ENCODE measurements at regions not wholly inside any gene's neighbourhood (a gene's known extent, or its start where the extent isn't known, plus 50 kb on each side); places are given as distances from the start of the nearest gene placed in this dataset.

DNA sequence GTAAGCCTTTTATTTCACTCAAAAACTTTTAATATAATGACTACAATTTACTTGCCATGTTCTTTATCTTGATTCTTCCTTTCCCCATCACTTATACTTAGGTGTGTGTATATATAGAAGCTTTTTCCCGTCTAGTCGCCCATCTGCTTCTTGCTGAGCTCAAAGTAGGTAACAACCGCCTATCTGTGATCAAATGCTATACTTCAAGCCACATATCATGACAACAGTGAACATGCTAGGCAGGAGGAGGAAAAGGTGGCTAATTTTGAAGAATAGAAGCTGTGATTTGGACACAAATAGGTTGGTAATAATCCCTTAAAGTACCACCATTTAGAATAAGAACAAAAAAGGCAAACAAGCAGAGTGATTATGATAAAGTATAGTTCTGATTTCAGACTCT is 367.3 kb upstream of the CHRM2 start:
- no peak overlapping the region for H3K9ac ChIP-seq (ENCODE audit: low read length)
- DNase-seq (no peak), ATAC-seq (no peak)
- no peak overlapping the region for H3K27ac ChIP-seq (ENCODE audit: low read length)
- no peaks in the 10 kb centered on the region for H3F3A ChIP-seq (ENCODE audit: low read length, unreplicated experiment)
- no peaks in the 10 kb centered on the region for H3K9me2 ChIP-seq (replicated peaks; ENCODE audit: low read length)
- H3K36me3 ChIP-seq (ENCODE audit: low read depth, low read length) = no peaks in the 10 kb centered on the region
- intact Hi-C loops (cut with micrococcal nuclease) = no loop called here
- H3K9me3 ChIP-seq (ENCODE audit: low read length) = no peaks in the 10 kb centered on the region
- TF ChIP-seq EZH2phosphoT487 (IDR thresholded peaks at IDR 0.05; ENCODE audit: borderline replicate concordance, low read length) = no peak
- no peak for TF ChIP-seq EZH2 (IDR thresholded peaks at IDR 0.05; ENCODE audit: low read length, unreplicated experiment)
- no peak overlapping the region for H2AFZ ChIP-seq (ENCODE audit: low read length)
- peaks cover 5% of the 10 kb centered on the region; the same call in 1 of the 2 replicates for H3K27me3 ChIP-seq (ENCODE audit: low read length)
- no peaks in the 10 kb centered on the region for H3K79me2 ChIP-seq (ENCODE audit: low read length)
- no peak overlapping the region for H3K4me2 ChIP-seq (ENCODE audit: low read length)
- H4K20me1 ChIP-seq (ENCODE audit: low read length) = no peaks in the 10 kb centered on the region
- H3K4me1 ChIP-seq (ENCODE audit: insufficient read depth, low read length) = no peaks in the 10 kb centered on the region
- POLR2A ChIA-PET (ENCODE audit: unreplicated experiment) = no interaction called here
- BruUV-seq (replicated peaks) = no TSS peak
- no peak overlapping the region for H3K4me3 ChIP-seq (ENCODE audit: low read length)
- CTCF ChIA-PET = no interaction called here

GRCh38 chr7:136496551-136496950 is 371.9 kb upstream of the CHRM2 start:
- Histone ChIP-seq H3K4me1 (ENCODE audit: insufficient read depth, low read length) (no peaks in the 10 kb centered on the region), H3K9me3 (ENCODE audit: low read length) (no peaks in the 10 kb centered on the region), H3F3A (ENCODE audit: low read length, unreplicated experiment) (no peaks in the 10 kb centered on the region), H3K9me2 (replicated peaks; ENCODE audit: low read length) (no peaks in the 10 kb centered on the region), H3K4me3 (ENCODE audit: low read length) (no peak overlapping the region), H2AFZ (ENCODE audit: low read length) (no peak overlapping the region), H3K79me2 (ENCODE audit: low read length) (no peaks in the 10 kb centered on the region), H3K4me2 (ENCODE audit: low read length) (no peak overlapping the region), H4K20me1 (ENCODE audit: low read length) (no peaks in the 10 kb centered on the region), H3K27me3 (ENCODE audit: low read length) (no peaks in the 10 kb centered on the region), H3K27ac (ENCODE audit: low read length) (no peak overlapping the region), H3K36me3 (ENCODE audit: low read depth, low read length) (no peaks in the 10 kb centered on the region), H3K9ac (ENCODE audit: low read length) (no peak overlapping the region)
- ChIA-PET CTCF (no interaction called here), POLR2A (ENCODE audit: unreplicated experiment) (no interaction called here)
- no peak for ATAC-seq
- TF ChIP-seq EZH2phosphoT487 (IDR thresholded peaks at IDR 0.05; ENCODE audit: borderline replicate concordance, low read length) = no peak
- TF ChIP-seq, protein P1, sequence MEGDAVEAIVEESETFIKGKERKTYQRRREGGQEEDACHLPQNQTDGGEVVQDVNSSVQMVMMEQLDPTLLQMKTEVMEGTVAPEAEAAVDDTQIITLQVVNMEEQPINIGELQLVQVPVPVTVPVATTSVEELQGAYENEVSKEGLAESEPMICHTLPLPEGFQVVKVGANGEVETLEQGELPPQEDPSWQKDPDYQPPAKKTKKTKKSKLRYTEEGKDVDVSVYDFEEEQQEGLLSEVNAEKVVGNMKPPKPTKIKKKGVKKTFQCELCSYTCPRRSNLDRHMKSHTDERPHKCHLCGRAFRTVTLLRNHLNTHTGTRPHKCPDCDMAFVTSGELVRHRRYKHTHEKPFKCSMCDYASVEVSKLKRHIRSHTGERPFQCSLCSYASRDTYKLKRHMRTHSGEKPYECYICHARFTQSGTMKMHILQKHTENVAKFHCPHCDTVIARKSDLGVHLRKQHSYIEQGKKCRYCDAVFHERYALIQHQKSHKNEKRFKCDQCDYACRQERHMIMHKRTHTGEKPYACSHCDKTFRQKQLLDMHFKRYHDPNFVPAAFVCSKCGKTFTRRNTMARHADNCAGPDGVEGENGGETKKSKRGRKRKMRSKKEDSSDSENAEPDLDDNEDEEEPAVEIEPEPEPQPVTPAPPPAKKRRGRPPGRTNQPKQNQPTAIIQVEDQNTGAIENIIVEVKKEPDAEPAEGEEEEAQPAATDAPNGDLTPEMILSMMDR (conservative IDR thresholded peaks at IDR 0.05; ENCODE audit: low read depth, low read length) = no peak
- no peak for TF ChIP-seq EZH2 (IDR thresholded peaks at IDR 0.05; ENCODE audit: low read length, unreplicated experiment)
- intact Hi-C loops (cut with micrococcal nuclease) = no loop called here
- no peak for DNase-seq
- BruUV-seq (replicated peaks) = no TSS peak

- H3K79me2 ChIP-seq (ENCODE audit: low read length) = no peaks in the 10 kb centered on the region
- H3K9me3 ChIP-seq (ENCODE audit: low read length) = no peaks in the 10 kb centered on the region
- no peak overlapping the region for H3K4me3 ChIP-seq (ENCODE audit: low read length)
- no peaks in the 10 kb centered on the region for H3K9me2 ChIP-seq (replicated peaks; ENCODE audit: low read length)
- H3K4me2 ChIP-seq (ENCODE audit: low read length) = no peak overlapping the region
- no peaks in the 10 kb centered on the region for H3K36me3 ChIP-seq (ENCODE audit: low read depth, low read length)
- no TSS peak for BruUV-seq (replicated peaks)
- no peak overlapping the region for H3K27ac ChIP-seq (ENCODE audit: low read length)
- no peaks in the 10 kb centered on the region for H3K4me1 ChIP-seq (ENCODE audit: insufficient read depth, low read length)
- POLR2A ChIA-PET (ENCODE audit: unreplicated experiment) = no interaction called here
- DNase-seq = no peak
- no peak overlapping the region for H3K9ac ChIP-seq (ENCODE audit: low read length)
- no peaks in the 10 kb centered on the region for H4K20me1 ChIP-seq (ENCODE audit: low read length)
- TF ChIP-seq, protein P1 (conservative IDR thresholded peaks at IDR 0.05; ENCODE audit: low read depth, low read length) = no peak
- no peak for TF ChIP-seq EZH2 (IDR thresholded peaks at IDR 0.05; ENCODE audit: low read length, unreplicated experiment)
- TF ChIP-seq EZH2phosphoT487 (IDR thresholded peaks at IDR 0.05; ENCODE audit: borderline replicate concordance, low read length) = no peak
- no peak for ATAC-seq
- H3K27me3 ChIP-seq (ENCODE audit: low read length) = no peaks in the 10 kb centered on the region
- intact Hi-C loops (cut with micrococcal nuclease) = no loop called here
- no peaks in the 10 kb centered on the region for H3F3A ChIP-seq (ENCODE audit: low read length, unreplicated experiment)
- CTCF ChIA-PET = no interaction called here
- H2AFZ ChIP-seq (ENCODE audit: low read length) = no peak overlapping the region
Observed at GRCh38 chr7:136495081-136495480, 373.4 kb upstream of the CHRM2 start.
